Epithelial cell of proximal tubule (primary cell): ENCODE measurements at regions not wholly inside any gene's neighbourhood (a gene's known extent, or its start where the extent isn't known, plus 50 kb on each side); places are given as distances from the start of the nearest gene placed in this dataset.

ENCODE experiments used
- DNase-seq: peaks from one replicate; pipeline ENCODE4 v3.0.0-alpha.2; 2011; ENCODE audit warnings: low read depth
- H3K4me3 ChIP-seq: 2 replicates; pipeline ENCODE4 v1.5.1; 2011; ENCODE audit warnings: low read depth, mild to moderate bottlenecking, low read length
- CTCF ChIP-seq: conservative IDR thresholded peaks from 2 replicates; pipeline ENCODE4 v1.5.1; 2012; ENCODE audit warnings: low read depth, mild to moderate bottlenecking, low read length

GRCh38 chr5:32842813-32843530 lies 131.9 kb downstream of the NPR3 start:
- no peak overlapping the region for H3K4me3 ChIP-seq

GRCh38 chr5:32843531-32843895 lies 132.4 kb downstream of the NPR3 start:
- H3K4me3 ChIP-seq, result no peak overlapping the region
- no peak for TF ChIP-seq CTCF
- DNase-seq, result no peak

More at GRCh38 chr5:32842813-32843530, 131.9 kb downstream of the NPR3 start:
- no peak for DNase-seq
- TF ChIP-seq CTCF, result no peak

GRCh38 chr5:32845171-32845570 lies 134.1 kb downstream of the NPR3 start:
- H3K4me3 ChIP-seq, result no peak overlapping the region
- TF ChIP-seq CTCF, result no peak
- DNase-seq, result no peak

- DNase-seq, result no peak
- H3K4me3 ChIP-seq, result no peak overlapping the region
- no peak for TF ChIP-seq CTCF
Measured at GRCh38 chr5:32848120-32848519, 137.0 kb downstream of the NPR3 start.

- no peak for TF ChIP-seq CTCF
- DNase-seq, result no peak
Measured at GRCh38 chr5:32848681-32849080, 137.6 kb downstream of the NPR3 start.

GRCh38 chr5:32850817-32851496 lies 139.8 kb downstream of the NPR3 start:
- H3K4me3 ChIP-seq, result no peak overlapping the region
- DNase-seq, result no peak
- no peak for TF ChIP-seq CTCF

More at GRCh38 chr5:32848681-32849080, 137.6 kb downstream of the NPR3 start:
- H3K4me3 ChIP-seq, result no peak overlapping the region
